ENCODE measurements at regions not wholly inside any gene's neighbourhood (a gene's known extent, or its start where the extent isn't known, plus 50 kb on each side); places are given as distances from the start of the nearest gene placed in this dataset.

- Histone ChIP-seq H3K36me3 (ENCODE audit: insufficient read depth, low read length) (no peaks in the 10 kb centered on the region), H3K9ac (ENCODE audit: low read length) (no peak overlapping the region), H3K4me3 (ENCODE audit: low read depth in 1 of 2, low read length in 2 of 2) (no peak overlapping the region), H3K9me3 (ENCODE audit: low read length) (no peaks in the 10 kb centered on the region), H3K27ac (ENCODE audit: low read depth, low read length) (no peak overlapping the region), H3K27me3 (ENCODE audit: control insufficient read depth in 1 of 2, insufficient read depth in 2 of 2, low read length in 2 of 2) (no peaks in the 10 kb centered on the region), H3K4me1 (ENCODE audit: insufficient read depth, low read length) (peaks cover 4% of the 10 kb centered on the region)
Measured at GRCh38 chr5:135110785-135111596, 77.0 kb upstream of the PITX1 start.

DNA sequence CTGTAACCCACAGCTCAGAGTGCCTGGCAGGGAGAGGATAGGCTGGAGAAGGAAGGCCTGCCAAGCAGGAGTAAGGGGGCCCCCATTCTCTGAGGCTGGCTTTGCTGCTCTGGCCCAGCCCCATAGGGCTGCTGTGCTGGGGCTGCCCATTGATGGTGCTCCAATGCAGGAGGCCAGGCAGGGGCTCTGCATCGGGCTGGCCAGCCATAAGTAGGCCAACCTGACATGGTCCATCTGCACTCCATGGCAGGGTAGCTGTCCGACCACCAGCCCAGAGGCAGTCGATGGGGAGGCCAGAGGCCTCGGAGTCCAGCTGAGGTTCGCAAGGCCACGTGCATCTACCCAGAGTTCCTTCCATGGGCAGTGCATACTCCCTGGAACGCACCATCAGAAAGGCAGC lies 75.0 kb upstream of the PITX1 start:
- Histone ChIP-seq H3K9me3 (ENCODE audit: low read length) (no peaks in the 10 kb centered on the region), H3K9ac (ENCODE audit: low read length) (no peak overlapping the region), H3K4me1 (ENCODE audit: insufficient read depth, low read length) (peaks cover 4% of the 10 kb centered on the region), H3K27ac (ENCODE audit: low read depth, low read length) (no peak overlapping the region), H3K4me3 (ENCODE audit: low read depth in 1 of 2, low read length in 2 of 2) (no peak overlapping the region), H3K27me3 (ENCODE audit: control insufficient read depth in 1 of 2, insufficient read depth in 2 of 2, low read length in 2 of 2) (no peaks in the 10 kb centered on the region), H3K36me3 (ENCODE audit: insufficient read depth, low read length) (no peaks in the 10 kb centered on the region)

DNA sequence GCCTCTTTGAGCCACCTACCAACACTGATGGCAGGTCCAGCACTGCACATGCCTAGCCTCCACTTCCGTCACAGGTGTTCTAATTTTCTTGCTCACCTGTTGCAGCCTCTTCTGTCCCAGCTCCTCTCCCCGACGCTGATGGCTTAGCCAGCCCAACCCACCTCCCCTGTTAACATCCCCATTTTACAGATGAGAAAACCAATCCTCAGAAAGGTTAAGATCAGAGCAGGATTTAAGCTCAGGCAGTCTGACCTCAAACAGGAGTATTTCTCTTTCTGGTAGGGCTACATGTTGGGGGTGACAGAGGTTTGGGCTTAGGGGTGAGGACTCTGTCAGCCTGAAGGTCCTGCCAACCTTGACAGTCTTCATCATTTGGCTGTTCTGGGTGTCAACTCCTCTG lies 74.5 kb upstream of the PITX1 start:
- no peaks in the 10 kb centered on the region for H3K9me3 ChIP-seq (ENCODE audit: low read length)
- no peak overlapping the region for H3K4me3 ChIP-seq (ENCODE audit: low read depth in 1 of 2, low read length in 2 of 2)
- H3K27ac ChIP-seq (ENCODE audit: low read depth, low read length): no peak overlapping the region
- peaks cover 4% of the 10 kb centered on the region for H3K4me1 ChIP-seq (ENCODE audit: insufficient read depth, low read length)
- H3K27me3 ChIP-seq (ENCODE audit: control insufficient read depth in 1 of 2, insufficient read depth in 2 of 2, low read length in 2 of 2): no peaks in the 10 kb centered on the region
- no peaks in the 10 kb centered on the region for H3K36me3 ChIP-seq (ENCODE audit: insufficient read depth, low read length)
- H3K9ac ChIP-seq (ENCODE audit: low read length): no peak overlapping the region

- no peak overlapping the region for H3K9ac ChIP-seq (ENCODE audit: low read length)
- no peaks in the 10 kb centered on the region for H3K36me3 ChIP-seq (ENCODE audit: insufficient read depth, low read length)
- H3K27me3 ChIP-seq (ENCODE audit: control insufficient read depth in 1 of 2, insufficient read depth in 2 of 2, low read length in 2 of 2): no peaks in the 10 kb centered on the region
- no peaks in the 10 kb centered on the region for H3K9me3 ChIP-seq (ENCODE audit: low read length)
- no peak overlapping the region for H3K4me3 ChIP-seq (ENCODE audit: low read depth in 1 of 2, low read length in 2 of 2)
- H3K27ac ChIP-seq (ENCODE audit: low read depth, low read length): no peak overlapping the region
- peaks cover 4% of the 10 kb centered on the region for H3K4me1 ChIP-seq (ENCODE audit: insufficient read depth, low read length)
Measured at GRCh38 chr5:135107986-135108385, 74.0 kb upstream of the PITX1 start.

DNA sequence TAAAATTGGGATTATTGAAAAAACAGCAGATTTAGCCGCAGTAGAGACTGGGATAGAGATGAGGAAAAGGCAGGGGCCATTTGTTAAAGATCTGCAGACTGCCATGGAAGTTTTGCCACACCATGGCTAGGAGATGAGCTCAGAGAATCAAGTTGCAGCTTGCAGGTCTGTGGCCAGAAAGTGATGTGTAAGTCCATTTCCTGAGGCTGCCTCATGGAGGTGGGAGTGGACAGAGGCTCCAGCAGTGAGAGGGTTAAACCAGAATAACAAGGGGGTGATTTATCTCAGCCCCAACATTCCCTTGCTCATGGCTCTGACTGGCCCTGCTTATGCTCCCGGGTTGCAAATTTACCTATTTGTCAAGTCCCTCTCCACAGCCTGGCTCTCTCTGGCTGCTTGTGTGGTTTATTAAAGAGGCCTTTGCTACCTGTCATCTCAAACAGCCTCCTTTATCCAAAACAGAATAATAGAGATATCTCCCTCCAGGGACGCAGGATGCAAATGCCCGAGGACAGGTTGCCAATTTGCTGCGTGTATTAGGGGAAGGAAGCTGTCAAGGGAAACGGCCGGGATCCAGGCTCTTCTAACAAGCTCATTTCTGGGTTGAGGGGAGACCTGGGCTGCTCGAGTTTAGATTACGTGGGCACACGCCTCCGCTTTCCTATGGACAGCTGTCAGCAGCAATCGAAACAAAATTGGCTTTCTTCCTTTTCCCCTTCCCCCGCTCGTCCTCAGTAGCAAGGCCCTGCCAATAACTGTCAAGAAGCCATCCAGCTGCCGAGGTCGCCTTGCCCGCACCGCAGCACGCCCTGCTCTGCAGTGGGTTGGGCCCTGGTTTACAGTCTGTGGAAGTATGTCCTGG lies 72.8 kb upstream of the PITX1 start:
- Histone ChIP-seq H3K27ac (ENCODE audit: low read depth, low read length) (no peak overlapping the region), H3K36me3 (ENCODE audit: insufficient read depth, low read length) (no peaks in the 10 kb centered on the region), H3K9ac (ENCODE audit: low read length) (no peak overlapping the region), H3K4me1 (ENCODE audit: insufficient read depth, low read length) (peaks cover 2% of the 10 kb centered on the region), H3K9me3 (ENCODE audit: low read length) (no peaks in the 10 kb centered on the region), H3K27me3 (ENCODE audit: control insufficient read depth in 1 of 2, insufficient read depth in 2 of 2, low read length in 2 of 2) (no peaks in the 10 kb centered on the region), H3K4me3 (ENCODE audit: low read depth in 1 of 2, low read length in 2 of 2) (no peak overlapping the region)

GRCh38 chr5:135106136-135106535 lies 72.1 kb upstream of the PITX1 start:
- Histone ChIP-seq H3K4me1 (ENCODE audit: insufficient read depth, low read length) (no peaks in the 10 kb centered on the region), H3K4me3 (ENCODE audit: low read depth in 1 of 2, low read length in 2 of 2) (no peak overlapping the region), H3K36me3 (ENCODE audit: insufficient read depth, low read length) (no peaks in the 10 kb centered on the region), H3K27me3 (ENCODE audit: control insufficient read depth in 1 of 2, insufficient read depth in 2 of 2, low read length in 2 of 2) (no peaks in the 10 kb centered on the region), H3K27ac (ENCODE audit: low read depth, low read length) (no peak overlapping the region), H3K9me3 (ENCODE audit: low read length) (no peaks in the 10 kb centered on the region), H3K9ac (ENCODE audit: low read length) (no peak overlapping the region)

DNA sequence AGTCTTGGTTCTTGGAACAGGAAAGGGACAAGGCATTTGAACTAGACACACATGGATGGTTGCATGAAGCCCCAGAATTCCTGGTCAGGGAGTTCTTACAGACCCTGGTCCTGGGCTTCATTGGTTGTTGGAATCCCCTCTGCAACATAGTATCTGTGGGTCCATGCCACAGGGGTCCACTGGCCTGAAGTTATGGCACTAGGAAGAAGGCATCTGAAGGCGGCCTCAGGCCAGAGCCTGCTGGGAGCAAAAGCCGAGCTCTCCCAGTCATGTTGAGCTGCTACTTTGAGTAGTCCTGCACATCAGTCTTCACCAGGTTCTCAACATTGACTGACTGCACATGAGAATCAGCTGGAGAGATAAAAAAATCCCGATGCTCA lies 71.1 kb upstream of the PITX1 start:
- H3K9me3 ChIP-seq (ENCODE audit: low read length): no peaks in the 10 kb centered on the region
- H3K4me3 ChIP-seq (ENCODE audit: low read depth in 1 of 2, low read length in 2 of 2): no peak overlapping the region
- H3K36me3 ChIP-seq (ENCODE audit: insufficient read depth, low read length): no peaks in the 10 kb centered on the region
- H3K27ac ChIP-seq (ENCODE audit: low read depth, low read length): no peak overlapping the region
- no peak overlapping the region for H3K9ac ChIP-seq (ENCODE audit: low read length)
- H3K4me1 ChIP-seq (ENCODE audit: insufficient read depth, low read length): no peaks in the 10 kb centered on the region
- H3K27me3 ChIP-seq (ENCODE audit: control insufficient read depth in 1 of 2, insufficient read depth in 2 of 2, low read length in 2 of 2): no peaks in the 10 kb centered on the region

DNA sequence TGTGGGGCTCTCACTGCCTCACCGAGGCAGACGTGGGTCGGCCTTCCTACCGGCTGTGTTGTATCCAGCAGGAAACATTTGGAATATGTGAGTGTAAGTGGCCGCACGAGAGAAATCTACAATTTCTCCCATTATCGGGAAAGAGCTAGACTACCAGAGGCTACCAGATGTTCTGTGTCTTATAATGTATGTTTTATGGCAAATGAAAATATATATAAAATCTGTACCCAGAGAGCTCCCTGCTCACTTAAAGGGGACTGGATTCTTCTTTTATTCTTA lies 69.5 kb upstream of the PITX1 start:
- H3K4me1 ChIP-seq (ENCODE audit: insufficient read depth, low read length): no peaks in the 10 kb centered on the region
- no peaks in the 10 kb centered on the region for H3K36me3 ChIP-seq (ENCODE audit: insufficient read depth, low read length)
- H3K9me3 ChIP-seq (ENCODE audit: low read length): no peaks in the 10 kb centered on the region
- no peaks in the 10 kb centered on the region for H3K27me3 ChIP-seq (ENCODE audit: control insufficient read depth in 1 of 2, insufficient read depth in 2 of 2, low read length in 2 of 2)
- no peak overlapping the region for H3K4me3 ChIP-seq (ENCODE audit: low read depth in 1 of 2, low read length in 2 of 2)
- no peak overlapping the region for H3K27ac ChIP-seq (ENCODE audit: low read depth, low read length)
- no peak overlapping the region for H3K9ac ChIP-seq (ENCODE audit: low read length)

DNA sequence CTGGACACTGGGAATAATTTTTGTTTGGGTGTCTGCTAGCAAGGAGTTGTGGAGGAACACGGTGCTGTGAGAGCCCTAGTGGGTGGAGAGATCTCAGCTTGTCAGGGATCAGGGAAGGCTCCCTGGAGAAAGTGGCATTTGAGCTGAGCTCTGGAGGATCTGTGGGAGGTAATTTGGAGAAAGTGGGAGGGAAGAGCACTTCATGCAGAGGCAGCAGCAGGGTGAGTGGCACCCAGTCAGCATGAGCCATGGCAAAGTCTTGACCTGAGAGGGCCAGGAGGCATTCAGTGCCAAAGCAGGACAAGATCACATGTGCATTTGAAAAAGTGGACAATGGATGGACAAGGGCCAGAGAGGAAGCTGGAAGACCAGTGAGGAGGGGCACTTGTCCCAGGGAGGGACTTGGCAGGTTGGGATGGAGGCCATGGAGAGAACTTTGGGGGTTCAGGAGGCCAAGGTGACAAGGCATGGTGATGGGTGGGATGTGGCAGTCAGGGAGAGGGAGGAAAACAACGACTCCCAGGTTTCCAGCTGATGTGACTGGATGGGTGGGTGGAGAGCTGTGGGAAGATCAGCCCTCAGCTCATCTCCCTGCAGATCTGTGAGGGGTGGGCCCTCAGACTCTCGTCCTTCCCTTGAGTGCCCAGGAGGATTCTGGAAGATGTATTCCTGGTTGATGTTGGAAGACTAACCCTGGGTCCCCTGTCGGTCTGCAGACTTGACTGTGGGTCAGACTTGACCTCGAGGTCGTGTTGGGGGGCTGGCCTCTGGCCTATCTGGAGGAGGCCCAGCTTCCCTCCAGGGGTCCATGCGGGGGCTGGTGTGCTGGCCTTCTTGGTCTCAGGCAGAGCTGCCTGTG lies 68.9 kb upstream of the PITX1 start:
- Histone ChIP-seq H3K4me3 (ENCODE audit: low read depth in 1 of 2, low read length in 2 of 2) (no peak overlapping the region), H3K27me3 (ENCODE audit: control insufficient read depth in 1 of 2, insufficient read depth in 2 of 2, low read length in 2 of 2) (no peaks in the 10 kb centered on the region), H3K36me3 (ENCODE audit: insufficient read depth, low read length) (no peaks in the 10 kb centered on the region), H3K4me1 (ENCODE audit: insufficient read depth, low read length) (no peaks in the 10 kb centered on the region), H3K9ac (ENCODE audit: low read length) (no peak overlapping the region), H3K9me3 (ENCODE audit: low read length) (no peaks in the 10 kb centered on the region), H3K27ac (ENCODE audit: low read depth, low read length) (no peak overlapping the region)

- no peak overlapping the region for H3K27ac ChIP-seq (ENCODE audit: low read depth, low read length)
- H3K4me1 ChIP-seq (ENCODE audit: insufficient read depth, low read length): no peaks in the 10 kb centered on the region
- H3K36me3 ChIP-seq (ENCODE audit: insufficient read depth, low read length): no peaks in the 10 kb centered on the region
- H3K4me3 ChIP-seq (ENCODE audit: low read depth in 1 of 2, low read length in 2 of 2): no peak overlapping the region
- H3K27me3 ChIP-seq (ENCODE audit: control insufficient read depth in 1 of 2, insufficient read depth in 2 of 2, low read length in 2 of 2): no peaks in the 10 kb centered on the region
- no peak overlapping the region for H3K9ac ChIP-seq (ENCODE audit: low read length)
- H3K9me3 ChIP-seq (ENCODE audit: low read length): no peaks in the 10 kb centered on the region
Measured at GRCh38 chr5:135100431-135100830, 66.4 kb upstream of the PITX1 start.

DNA sequence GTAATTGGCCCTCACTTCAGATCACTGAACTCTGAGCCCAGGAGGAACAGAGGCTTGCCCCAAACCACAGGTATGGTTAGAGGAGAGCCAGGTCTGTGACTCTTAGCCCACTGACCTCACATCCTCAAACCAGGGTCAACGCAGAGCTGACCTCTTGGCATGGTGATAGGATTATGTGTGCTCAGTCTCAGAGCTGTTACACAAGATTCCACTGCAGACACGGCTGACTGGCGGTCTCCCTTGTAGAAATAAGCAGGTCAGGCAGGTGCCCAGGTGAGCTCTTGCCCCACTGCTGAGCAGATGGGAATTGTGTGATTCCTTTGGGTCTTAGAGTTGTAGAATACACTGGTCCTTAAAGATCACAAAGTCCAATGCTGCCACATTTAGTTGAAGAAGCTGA lies 66.0 kb upstream of the PITX1 start:
- no peaks in the 10 kb centered on the region for H3K36me3 ChIP-seq (ENCODE audit: insufficient read depth, low read length)
- H3K4me3 ChIP-seq (ENCODE audit: low read depth in 1 of 2, low read length in 2 of 2): no peak overlapping the region
- no peak overlapping the region for H3K27ac ChIP-seq (ENCODE audit: low read depth, low read length)
- no peaks in the 10 kb centered on the region for H3K27me3 ChIP-seq (ENCODE audit: control insufficient read depth in 1 of 2, insufficient read depth in 2 of 2, low read length in 2 of 2)
- no peak overlapping the region for H3K9ac ChIP-seq (ENCODE audit: low read length)
- H3K4me1 ChIP-seq (ENCODE audit: insufficient read depth, low read length): no peaks in the 10 kb centered on the region
- H3K9me3 ChIP-seq (ENCODE audit: low read length): no peaks in the 10 kb centered on the region
